Limb (tissue), 2 donors: ENCODE measurements at regions not wholly inside any gene's neighbourhood (a gene's known extent, or its start where the extent isn't known, plus 50 kb on each side); places are given as distances from the start of the nearest gene placed in this dataset.
"Not testable (repeated sequence)": the region's sequence is repeated elsewhere in the genome, so short reads cannot be mapped to it uniquely, and the experiment has no call there.

Experiments
- DNase-seq, 2 donors: peaks; one replicate each; pipeline ENCODE4 v3.0.0-alpha.2; 2016; ENCODE audit errors: extremely low spot score in 2 of 2

DNA sequence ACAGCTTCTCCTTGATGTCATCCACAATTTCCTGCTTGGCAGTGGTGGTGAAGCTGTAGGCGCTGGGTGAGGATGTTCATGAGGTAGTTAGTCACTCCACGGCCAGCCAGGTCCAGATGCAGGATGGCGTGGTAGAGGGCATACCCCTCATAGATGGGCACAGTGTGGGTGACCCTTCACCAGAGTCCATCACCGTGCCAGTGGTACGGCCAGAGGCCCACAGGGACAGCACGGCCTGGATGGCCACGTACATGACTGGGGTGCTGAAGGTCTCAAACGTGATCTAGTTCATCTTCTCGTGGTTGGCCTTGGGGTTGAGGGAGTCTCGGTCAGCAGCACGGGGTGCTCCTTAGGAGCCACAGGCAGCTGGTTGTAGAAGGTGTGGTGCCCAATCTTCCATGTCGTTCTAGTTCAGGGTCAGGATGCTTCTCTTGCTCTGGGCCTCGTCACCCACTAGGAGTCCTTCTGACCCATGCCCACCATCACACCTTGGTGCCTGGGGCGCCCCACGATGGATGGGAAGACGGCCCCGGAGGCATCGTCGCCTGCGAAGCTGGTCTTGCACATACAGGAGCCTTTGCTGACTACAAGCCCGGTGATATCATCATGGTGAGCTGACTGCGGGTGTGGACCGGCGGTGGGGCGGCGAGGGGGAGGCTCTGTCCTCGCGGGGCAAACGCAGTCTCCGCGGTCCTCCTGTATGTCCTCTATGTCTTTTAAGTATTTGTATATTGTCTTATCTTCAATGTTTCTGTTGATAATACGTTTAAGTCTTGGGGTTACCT, 1119.0 kb downstream of the NAALADL2 start:
- DNase-seq, result no peak

DNA sequence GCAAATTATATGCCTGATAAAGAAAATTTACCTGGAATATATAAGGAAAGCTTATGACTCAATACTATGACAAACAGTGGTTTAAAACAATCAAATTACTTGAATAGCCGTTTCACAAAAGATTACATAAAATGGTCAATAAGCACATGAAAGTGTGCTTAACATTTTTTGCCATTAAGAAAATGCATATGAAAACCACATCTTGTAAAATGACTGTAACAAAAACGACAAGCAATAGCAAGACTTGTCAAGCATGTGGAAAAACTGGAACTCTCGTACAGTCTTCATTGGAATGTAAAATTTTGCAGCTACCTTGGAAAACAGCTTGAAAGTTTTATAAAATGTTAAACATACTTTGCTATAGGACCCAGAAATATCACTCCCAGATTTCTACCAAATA, 1110.3 kb downstream of the NAALADL2 start:
- no peak for DNase-seq

DNA sequence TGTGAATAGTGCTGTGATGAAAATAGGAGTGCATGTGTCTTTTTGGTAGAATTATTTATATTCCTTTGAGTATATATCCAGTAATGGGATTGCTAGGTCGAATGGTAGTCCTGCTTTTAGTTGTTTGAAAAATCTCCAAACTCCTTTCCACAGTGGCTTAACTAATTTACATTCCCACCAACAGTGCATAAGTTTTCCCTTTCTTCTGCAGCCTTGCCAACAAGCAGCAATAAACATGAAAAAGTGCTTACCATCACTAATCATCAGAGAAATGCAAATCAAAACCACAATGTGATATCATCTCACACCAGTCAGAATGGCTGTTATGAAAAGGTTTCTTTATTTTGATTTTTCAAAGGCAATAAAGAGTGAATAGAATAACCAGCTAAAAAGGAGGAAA, 1105.9 kb downstream of the NAALADL2 start:
- no peak for DNase-seq

DNA sequence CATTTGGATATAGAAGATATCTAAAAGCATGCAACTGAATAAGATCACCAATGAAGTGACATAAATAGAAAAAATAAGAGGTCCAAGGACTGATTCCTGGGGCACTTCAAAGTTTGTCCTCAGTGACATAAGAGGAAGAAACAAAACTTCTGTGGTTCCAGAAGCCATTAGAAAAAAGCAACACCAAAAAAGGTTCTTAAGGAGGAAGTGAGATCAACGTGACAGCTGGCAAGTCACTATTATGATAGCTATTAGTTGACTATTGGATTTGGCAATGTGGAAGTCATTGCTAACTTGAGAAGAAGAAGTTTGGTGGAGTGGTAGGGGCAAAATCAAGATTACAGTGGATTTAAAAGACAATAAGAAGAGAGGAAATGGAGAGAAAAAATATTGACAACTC, 1098.3 kb downstream of the NAALADL2 start:
- DNase-seq, result no peak

DNA sequence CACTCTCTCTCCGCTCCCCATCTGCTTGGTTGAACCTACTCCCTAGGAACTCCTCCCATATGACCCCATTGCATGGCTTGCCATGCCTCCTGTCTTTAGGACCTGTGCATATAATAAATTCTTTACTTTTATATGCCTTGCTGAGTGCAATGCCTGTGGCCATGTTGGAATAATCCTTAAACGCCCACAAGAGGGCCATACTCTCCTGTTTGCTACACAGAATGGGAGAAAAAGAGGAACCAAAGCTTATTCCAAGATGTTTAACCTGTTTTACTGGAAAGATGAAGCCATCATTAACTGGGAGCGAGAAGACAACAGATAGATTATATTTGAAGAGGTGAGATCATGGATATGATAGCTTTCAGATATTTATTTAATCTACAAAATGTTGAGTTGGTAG, 1097.8 kb downstream of the NAALADL2 start:
- DNase-seq, result no peak

DNA sequence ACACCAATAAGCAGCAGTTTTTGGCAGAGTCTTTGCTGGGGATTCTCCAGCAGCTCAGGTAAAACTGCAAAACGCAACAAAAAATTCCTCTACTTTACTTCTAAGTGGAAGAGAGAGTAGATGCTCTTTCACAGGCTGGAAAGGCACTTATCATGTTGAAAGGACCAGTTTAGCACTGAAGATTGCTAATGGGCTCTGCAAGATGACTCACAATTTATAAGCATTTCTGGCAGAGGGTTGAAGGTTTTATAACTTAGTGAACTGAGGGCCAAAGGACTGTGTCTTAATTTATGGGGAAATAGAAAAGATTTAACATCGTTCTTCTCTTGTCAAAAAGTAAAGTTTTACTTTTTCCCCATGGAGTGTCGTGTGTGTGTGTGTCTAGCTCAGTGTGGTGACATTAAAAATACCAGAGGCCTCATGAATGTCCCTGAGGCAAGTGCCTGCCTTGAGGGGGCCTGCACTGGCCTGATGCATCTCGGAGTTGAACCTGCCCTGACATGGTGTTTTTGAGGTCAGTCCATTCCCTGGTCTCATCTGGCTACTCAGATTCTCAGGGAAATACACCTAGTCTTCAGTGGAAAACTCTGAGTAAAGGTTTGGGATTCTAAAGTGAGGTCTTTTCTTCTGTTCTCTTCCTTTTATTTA, 1092.0 kb downstream of the NAALADL2 start:
- DNase-seq, result no peak

DNA sequence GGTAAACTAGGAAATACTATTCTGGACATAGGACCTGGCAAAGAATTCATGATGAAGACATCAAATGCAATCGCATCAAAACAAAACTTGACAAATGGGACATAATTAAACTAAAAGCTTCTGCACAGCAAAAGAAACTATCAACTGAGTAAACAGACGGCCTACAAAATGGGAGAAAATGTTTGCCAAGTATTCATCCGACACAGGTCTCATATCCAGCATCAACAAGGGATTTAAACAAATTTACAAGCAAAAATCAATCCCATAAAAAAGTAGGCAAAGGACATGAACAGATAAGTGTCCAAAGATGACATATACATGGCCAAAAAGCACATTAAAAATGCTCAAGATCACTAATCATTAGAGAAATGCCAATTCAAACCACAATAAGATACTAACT, 1088.9 kb downstream of the NAALADL2 start:
- DNase-seq, result no peak

DNA sequence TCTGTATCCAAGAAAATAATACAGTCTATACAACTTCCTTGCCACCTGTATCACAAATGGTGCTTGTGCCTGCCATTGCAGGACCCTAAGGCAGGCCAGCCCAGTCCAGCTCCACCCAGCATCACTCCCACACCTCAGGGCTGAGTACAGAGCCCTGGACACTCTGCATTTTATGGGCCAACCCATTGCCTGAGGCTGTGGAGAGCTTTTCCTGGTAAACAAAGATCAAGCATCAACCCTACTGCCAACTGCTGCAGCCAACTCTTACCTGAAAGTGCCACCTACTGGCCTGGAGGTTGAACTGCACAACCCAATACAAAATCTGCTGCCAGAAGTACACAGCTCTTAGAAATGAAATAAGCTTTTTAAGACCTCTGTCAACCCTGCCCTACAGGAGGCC, 1082.2 kb downstream of the NAALADL2 start:
- DNase-seq, result no peak

DNA sequence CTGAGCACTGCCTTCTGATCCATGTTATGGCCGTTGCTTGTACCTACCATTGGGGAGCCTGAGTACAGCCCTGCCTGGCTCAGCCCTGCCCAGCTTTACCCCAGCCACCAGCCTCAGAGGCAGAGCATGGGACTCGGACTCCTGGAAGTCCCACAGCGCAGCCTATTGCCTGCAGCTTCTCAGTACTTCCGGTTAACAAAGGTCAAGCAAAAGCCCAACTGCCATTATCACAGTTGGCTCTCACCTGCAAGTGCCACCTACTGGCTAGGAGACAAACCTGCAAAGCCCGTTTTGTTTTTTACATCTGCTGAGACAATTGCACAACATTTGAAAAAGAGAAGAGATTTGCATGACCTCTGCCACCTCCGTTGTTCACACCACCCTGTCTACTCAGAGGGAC, 1081.7 kb downstream of the NAALADL2 start:
- DNase-seq, result no peak

DNA sequence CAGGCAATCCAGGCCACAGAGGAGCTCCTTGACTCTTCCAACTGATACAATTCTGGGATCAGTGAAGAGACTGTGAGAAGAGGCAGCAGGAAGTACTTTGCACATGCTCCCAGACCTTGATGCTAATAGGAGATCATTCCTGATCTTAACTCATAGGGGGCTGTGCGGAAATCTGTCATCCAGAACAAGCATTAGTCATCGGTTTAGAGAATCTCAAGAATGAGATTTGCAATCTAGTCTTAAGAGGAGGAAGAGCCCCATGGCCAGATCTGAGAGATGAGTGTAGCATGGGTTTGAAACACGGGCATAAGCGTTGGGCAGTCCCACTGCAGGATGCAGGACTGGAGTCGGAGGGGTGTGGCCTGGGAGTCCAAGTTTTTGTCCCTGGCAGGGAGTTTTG, 1081.1 kb downstream of the NAALADL2 start:
- no peak for DNase-seq

DNA sequence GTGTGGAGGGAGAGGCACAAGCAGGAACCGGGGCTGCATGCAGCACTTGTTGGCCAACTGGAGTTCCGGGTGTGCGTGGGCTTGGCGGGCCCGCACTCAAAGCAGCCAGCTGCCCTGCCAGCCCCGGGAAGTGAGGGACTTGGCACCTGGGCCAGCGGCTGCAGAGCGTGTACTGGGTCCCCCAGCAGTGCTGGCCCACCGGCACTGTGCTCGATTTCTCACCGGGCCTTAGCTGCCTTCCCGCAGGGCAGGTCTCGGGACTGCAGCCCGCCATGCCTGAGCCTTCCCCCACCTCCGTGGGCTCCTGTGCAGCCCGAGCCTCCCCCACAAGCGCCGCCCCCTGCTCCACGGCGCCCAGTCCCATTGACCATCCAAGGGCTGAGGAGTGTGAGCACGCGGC, 1078.2 kb downstream of the NAALADL2 start:
- not testable (repeated sequence) for DNase-seq

DNA sequence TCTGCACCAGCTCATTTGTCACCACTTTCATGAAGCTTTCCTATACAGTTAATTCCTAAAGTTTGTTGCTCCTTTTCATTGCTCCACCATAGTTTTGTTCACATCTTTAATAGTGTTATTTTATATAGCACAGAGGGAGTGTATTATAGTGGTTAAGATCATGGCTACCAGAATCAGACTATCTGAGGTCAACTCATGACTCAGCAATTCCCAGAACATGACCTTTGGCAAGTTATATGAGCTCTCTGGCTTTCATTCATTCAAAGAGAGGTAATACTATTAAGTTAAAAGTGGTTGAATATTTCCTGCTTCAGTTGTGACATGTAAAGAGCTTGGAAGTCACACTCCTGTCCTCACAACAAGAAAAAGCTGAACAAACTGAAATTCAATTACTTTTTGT, 1073.5 kb downstream of the NAALADL2 start:
- no peak for DNase-seq

DNA sequence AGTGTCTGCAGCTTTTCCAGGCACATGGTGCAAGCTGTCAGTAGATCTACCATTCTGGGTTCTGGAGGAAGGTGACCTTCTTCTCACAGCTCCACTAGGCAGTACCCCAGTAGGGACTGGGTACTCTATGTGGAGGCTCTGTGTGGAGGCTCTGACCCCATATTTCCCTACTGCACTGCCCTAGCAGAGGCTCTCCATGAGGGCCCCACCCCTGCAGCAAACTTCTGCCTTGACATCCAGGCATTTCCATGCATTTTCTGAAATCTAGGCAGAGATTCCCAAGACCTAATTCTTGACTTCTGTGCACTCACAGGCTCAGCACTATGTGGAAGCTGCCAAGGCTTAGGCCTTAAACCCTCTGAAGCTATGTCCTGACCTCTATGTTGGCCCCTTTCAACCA, 1060.0 kb downstream of the NAALADL2 start:
- DNase-seq, result no peak

DNA sequence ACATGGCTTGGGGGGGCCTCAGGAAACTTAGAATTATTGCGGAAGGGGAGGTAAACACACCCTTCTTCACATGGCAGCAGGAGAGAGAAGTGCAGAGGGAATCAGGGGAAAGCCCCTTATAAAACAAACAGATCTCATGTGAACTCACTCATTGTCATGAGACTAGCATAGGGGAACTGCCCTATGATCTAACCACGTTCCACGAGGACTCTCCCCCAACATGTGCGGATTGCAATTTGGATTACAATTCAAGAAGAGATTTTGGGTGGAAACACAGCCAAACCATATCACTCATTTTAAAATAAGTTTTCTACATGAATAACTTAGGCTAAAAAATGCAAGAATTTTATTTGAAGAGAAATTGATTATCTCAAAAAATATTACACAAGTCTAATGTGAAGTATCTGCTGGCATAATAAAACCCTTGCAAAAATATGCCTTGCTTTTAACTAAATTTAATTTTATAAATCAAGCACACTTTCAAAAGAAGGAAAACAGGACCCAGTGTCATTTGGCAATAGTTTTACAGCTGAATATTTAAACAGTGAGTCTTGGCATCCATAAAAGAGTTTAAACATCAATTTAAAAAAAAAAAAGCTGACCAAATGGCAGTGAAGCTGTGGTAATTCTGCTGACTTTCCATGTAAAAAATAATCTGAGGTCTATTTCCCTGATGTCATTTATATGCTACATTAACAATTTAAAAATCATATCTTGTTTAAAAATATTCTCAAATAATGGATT, 1057.2 kb downstream of the NAALADL2 start:
- DNase-seq, result no peak

DNA sequence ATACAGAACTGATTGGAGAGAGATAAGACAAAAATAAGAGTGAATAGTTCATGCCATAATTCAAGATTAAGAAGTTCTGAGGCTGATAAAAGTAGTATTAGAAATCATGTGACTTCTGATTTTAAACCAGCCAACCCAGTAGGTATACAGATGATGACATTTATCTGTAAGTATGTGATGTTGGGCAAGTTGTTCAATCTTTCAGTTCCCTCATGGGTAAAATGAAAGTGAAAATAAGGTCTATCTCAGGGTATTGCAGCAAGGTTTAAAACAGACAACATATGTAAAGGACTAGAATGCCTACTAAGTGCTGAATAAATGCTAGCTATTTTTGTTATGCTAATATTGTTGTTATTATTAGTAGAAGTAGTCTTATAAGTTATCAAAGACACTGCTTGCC, 1055.7 kb downstream of the NAALADL2 start:
- DNase-seq, result no peak

DNA sequence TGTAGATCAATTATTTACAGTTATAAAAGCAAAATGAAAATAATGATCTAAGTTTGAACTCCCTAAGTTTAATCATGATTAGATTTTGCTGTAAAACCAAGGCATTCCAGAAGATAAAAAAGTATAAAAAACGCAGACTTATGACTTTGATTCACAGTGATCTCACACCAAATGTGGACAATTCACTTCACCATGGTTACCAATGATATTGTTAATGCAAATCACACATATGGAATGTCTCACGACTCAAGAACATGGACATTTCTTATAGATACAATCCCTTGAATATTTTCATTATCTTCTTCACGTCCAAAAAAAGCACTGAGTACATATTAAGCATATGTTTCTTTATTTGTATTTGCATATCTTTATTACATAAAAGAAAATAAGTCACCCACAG, 1054.2 kb downstream of the NAALADL2 start:
- no peak for DNase-seq

DNA sequence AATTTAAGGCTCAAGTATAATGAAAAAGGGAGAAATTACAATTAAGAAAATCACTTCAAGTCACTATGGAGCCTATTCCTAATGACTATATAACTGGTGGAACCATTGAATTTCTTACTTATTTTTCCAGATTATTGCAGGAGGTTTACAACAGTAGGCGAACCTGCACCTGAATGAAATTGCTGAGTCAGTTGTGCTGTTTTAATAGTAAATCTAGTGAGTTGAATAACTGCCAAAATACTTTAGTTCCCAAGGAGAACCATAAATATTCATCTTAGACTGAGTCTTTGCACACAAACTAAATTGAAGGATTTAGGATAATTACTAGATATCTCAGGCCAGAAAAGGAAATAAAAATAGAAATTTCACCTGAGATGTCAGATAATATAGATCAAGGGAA, 1052.8 kb downstream of the NAALADL2 start:
- no peak for DNase-seq

DNA sequence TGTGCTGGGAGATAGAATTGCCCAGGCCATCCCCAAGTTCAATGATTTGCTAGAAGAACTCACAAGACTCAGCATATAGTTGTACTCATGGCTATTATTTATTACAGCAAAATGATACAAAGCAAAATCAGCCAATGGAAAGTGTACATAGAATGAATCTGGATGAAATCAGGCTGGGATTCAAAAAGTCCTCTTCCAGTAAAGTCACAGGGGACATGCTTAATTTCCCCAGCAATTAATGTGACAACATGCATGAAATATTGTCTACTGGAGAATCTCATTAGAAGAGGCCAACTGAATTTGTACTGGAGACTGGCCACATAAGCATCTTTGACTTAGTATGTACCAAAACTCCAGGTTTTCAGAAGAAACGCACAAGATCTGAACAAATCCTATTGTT, 1043.1 kb downstream of the NAALADL2 start:
- no peak for DNase-seq

DNA sequence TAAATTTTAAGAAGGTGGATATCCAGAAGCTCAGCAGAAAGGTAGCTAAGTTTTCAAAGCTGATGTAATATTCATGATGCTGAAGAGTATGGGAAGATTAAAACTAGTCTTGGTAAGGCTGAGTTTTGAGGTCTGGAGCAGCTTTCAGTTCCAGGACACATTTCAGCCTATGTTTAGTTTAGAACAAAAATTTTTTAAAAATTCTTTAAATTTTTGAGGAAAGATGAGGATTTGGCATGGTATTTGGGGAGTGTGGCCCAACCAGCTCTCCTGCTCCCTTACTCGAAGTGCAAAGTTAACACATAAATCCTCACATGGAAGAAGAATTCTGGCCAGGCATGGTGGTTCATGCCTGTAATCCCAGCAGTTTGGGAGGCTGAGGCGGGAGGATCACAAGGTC, 1039.1 kb downstream of the NAALADL2 start:
- no peak for DNase-seq

DNA sequence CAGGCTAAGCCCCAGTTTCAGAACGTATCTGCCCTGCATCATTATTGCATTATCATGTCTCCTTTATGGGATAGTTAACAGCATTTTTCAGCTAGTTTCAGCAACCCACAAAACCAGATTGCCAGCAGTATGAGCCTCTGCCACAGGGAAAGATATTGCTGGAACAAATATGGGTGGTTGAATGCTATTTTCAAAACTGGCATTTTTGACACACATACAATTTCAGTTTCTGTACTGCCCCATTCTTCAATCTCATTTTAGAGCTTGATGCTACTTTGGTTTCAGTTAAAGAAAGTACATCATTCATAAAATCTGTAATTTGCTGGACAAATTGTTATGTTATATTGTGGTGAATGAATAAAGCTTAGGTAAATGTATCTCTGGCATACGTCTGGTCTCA, 1037.5 kb downstream of the NAALADL2 start:
- DNase-seq, result no peak

DNA sequence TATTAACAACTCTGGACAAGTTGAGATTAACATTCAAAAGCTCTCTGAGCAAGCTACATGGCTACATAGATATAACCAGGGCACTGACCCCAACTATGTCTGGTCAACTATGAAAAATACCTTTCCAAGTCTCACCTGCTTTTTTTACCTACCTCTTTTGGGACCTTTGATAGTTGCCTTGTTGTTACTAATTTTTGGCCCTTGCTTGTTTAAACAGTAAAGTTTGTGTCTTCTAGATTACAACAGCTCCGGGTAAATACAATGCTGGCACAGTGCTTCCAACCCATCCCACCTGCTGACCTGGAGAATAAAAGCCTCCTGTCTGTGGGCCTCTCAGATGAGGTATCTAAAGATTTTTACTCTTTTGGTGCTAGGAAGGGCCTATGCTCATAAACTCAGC, 1036.6 kb downstream of the NAALADL2 start:
- no peak for DNase-seq

DNA sequence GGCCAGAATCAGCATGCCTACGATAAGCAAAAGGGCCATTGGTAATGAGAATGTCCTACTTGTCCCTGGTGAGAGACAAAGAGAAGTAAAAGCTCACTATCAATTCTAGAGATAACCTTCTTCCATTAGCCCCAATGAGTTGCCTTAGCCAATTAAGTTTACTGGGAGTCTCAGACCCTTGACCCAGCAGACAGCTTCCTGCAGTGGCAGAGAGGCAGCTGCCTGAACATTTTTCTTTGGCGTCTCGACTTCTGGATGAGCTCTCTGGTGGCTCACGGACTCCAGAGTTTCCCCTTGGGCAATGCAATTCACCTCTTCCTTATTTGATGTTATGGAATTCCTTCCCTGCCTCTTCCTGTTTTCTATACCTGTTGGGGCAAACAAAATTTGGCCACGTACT, 1034.4 kb downstream of the NAALADL2 start:
- no peak for DNase-seq

DNA sequence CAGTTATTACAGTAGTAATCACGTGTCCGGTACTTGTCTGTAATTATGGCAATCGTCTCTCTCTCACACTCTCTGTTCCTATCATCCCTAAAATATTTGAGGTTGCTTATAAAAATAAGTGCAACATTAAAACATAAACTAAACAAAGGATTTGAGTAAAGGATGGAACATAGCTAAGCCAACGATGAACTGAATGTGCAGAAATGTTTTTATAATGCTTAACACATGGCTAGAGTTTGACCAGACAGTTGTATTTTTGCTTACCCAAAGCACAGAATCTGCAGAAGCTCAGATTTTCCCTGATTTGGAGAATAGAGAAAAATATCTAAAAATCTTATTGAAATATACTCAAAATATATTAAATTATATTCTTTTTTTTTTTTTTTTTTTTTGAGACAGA, 1030.9 kb downstream of the NAALADL2 start:
- DNase-seq, result no peak
